Activated CD4-positive, alpha-beta memory T cell treated with anti-CD3 and anti-CD28 coated beads, Interleukin-2, amount 10 ng/mL, durations not matched to agents 7 days and 5 days (primary cell): ENCODE measurements at regions not wholly inside any gene's neighbourhood (a gene's known extent, or its start where the extent isn't known, plus 50 kb on each side); places are given as distances from the start of the nearest gene placed in this dataset.

ENCODE experiments used
- CTCF ChIA-PET: fragments of 350-600 bp; sonication (Branson Sonifier 250); formaldehyde crosslinking; loops from one replicate; lab custom pipeline; 2021; ENCODE audit warnings: antibody characterized with exemption, inconsistent platforms; lab: Charles Lee
- POLR2A ChIA-PET: fragments of 350-600 bp; sonication (Branson Sonifier 250); formaldehyde crosslinking; loops from one replicate; lab custom pipeline; 2021; ENCODE audit warnings: antibody characterized with exemption; lab: Charles Lee
- DNase-seq: peaks from one replicate; pipeline ENCODE4 v3.0.0-alpha.2; 2020
- H3K27ac Mint-ChIP-seq: one replicate; pipeline ENCODE4 v1.8.0; 2021; ENCODE audit warnings: mild to moderate bottlenecking, mixed read lengths
- H3K27me3 Mint-ChIP-seq: one replicate; pipeline ENCODE4 v1.8.0; 2021; ENCODE audit warnings: mixed read lengths
- H3K36me3 Mint-ChIP-seq: one replicate; pipeline ENCODE4 v1.8.0; 2021; ENCODE audit warnings: low read depth, mixed read lengths
- H3K4me1 Mint-ChIP-seq: one replicate; pipeline ENCODE4 v1.8.0; 2021; ENCODE audit warnings: mixed read lengths
- H3K4me3 Mint-ChIP-seq: one replicate; pipeline ENCODE4 v1.8.0; 2021; ENCODE audit warnings: mild to moderate bottlenecking, mixed read lengths
- H3K9me3 Mint-ChIP-seq: one replicate; pipeline ENCODE4 v1.8.0; 2021; ENCODE audit warnings: mixed read lengths

DNA sequence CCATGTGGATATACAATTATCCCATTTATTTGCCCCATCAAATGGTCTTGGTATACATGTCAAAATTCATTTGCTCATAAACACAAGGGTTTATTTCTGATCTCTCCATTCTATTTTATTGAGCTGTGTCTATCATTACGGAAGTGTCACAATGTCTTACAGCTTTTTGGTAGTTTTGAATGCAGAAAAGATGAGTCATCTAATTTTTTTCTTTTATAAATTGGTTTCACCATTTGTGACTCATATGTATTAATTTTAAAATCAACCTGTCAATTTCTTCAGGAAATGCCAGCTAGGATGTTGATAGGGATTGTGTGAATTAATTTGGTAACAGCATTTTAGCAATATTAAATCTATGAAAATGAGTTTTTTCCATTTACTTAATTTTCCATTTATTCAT lies 2549.4 kb downstream of the PCDH9 start:
- no peaks in the 10 kb centered on the region for H3K27me3 Mint-ChIP-seq
- CTCF ChIA-PET = no interaction called here
- no peaks in the 10 kb centered on the region for H3K36me3 Mint-ChIP-seq
- no peak for DNase-seq
- POLR2A ChIA-PET = no interaction called here
- H3K27ac Mint-ChIP-seq = no peak overlapping the region
- H3K4me1 Mint-ChIP-seq = no peaks in the 10 kb centered on the region
- H3K9me3 Mint-ChIP-seq = peaks cover 4% of the 10 kb centered on the region
- no peak overlapping the region for H3K4me3 Mint-ChIP-seq

DNA sequence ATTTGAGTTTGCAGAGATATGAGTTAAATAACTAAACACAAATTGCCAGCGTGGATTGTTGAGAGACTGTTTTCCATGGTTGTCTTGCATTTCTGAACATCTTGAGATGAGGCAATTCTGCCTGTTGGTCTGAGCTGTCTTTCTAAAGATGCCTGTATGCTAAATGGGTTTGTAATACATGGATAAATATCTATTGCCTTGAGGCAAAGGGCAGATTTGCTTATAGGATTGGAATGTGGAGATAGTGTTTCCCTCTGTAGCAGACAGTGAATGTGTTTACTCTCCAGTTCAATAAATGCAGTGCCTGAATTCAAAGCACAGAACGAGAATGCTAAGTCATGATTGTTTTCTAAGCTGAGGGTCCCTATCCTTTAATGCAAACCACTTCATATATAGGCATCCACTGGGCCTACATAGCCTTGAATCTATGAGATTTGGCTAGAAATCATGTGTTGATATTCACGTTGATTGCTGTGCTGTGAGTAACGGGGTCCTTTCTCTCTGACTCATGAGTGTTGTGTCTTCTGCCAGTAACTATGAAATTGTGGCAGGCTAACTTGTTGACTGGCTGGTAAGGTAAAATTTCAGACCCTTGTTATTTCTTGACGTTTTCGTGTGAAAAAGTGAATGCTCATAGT lies 2554.8 kb downstream of the PCDH9 start:
- ChIA-PET CTCF (no interaction called here), POLR2A (no interaction called here)
- Mint-ChIP-seq H3K27ac (no peak overlapping the region), H3K27me3 (no peaks in the 10 kb centered on the region), H3K36me3 (no peaks in the 10 kb centered on the region), H3K9me3 (peaks cover 7% of the 10 kb centered on the region), H3K4me1 (no peaks in the 10 kb centered on the region), H3K4me3 (no peak overlapping the region)
- no peak for DNase-seq

DNA sequence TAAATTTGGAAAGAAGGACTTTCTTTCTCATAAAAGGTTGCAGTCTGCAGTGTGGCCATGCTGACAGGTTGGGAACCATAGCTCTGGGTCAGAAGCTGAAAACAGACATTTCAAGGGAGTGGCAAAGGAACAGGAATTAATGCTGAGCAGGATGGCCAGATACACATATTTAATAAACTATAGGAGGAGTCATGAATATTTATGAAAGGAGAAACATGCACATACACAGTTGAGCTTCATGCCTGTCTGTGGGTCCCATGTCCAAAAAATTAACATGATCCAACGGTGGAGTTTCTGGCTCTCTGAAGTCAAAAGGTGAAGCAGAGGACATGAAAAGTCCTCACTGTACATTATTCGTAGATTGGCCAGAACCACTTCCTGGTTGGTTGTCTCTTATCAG lies 2556.0 kb downstream of the PCDH9 start:
- Mint-ChIP-seq H3K27ac (no peak overlapping the region), H3K4me3 (no peak overlapping the region), H3K27me3 (no peaks in the 10 kb centered on the region), H3K9me3 (peaks cover 7% of the 10 kb centered on the region), H3K4me1 (no peaks in the 10 kb centered on the region), H3K36me3 (no peaks in the 10 kb centered on the region)
- DNase-seq = no peak
- ChIA-PET CTCF (no interaction called here), POLR2A (no interaction called here)

DNA sequence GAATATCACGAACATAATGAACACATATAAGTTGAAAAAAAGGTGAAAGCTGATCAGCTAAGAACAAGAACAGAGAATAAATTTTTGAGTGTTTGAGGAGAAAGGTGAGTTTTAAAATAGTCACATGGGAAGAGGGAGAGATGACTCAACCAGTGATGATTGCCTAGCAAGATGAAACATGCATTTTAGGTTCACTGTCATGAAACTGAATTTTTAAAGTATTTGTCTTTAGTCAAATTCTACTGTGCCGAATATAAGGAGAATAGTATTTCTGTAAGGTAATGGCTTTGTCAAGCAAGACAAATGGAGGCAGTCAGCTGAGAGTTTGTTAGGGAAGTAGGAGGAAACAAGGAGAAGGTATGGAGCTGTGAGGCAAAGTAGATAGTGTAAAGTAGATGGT lies 2557.4 kb downstream of the PCDH9 start:
- no peak for DNase-seq
- Mint-ChIP-seq H3K27me3 (no peaks in the 10 kb centered on the region), H3K36me3 (no peaks in the 10 kb centered on the region), H3K4me1 (no peaks in the 10 kb centered on the region), H3K9me3 (peaks cover 7% of the 10 kb centered on the region), H3K27ac (no peak overlapping the region), H3K4me3 (no peak overlapping the region)
- POLR2A ChIA-PET = no interaction called here
- CTCF ChIA-PET = no interaction called here

DNA sequence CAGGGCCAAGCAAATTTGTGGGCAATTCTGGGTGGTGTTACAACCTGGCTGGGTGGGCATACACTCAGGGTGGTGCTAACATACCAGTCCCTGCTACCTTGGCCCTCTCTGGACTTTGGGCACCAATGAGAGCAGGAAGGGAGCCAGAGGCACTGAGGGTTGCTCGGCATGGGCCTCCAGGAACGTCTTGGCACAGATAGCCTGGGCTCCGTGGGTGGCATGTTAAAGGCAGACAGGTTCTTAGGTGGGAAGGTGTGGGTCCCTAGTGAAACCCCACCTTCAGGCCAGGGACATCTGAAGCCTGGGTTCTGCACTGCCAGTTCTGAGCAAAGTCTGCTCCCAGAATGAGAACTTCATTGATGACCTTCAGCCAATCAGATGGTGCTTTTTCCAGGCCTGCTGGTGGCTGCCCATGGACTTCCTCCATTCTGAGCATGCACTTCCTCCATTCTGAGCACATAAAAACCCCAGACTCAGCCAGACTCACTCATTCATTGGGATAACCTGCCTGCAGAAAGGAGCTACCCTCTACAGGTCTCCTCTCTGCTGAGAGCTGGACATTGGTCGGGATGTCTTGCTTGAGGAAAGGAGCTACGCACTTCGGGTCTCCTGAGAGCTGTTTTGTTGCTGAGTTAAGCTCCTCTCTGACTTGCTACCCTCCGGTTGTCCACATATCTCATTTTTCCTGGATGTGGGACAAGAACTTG lies 2567.1 kb downstream of the PCDH9 start:
- ChIA-PET CTCF (no interaction called here), POLR2A (no interaction called here)
- H3K27ac Mint-ChIP-seq = no peak overlapping the region
- H3K4me1 Mint-ChIP-seq = no peaks in the 10 kb centered on the region
- H3K27me3 Mint-ChIP-seq = no peaks in the 10 kb centered on the region
- H3K9me3 Mint-ChIP-seq = no peaks in the 10 kb centered on the region
- H3K4me3 Mint-ChIP-seq = no peak overlapping the region
- H3K36me3 Mint-ChIP-seq = no peaks in the 10 kb centered on the region
- DNase-seq = no peak

DNA sequence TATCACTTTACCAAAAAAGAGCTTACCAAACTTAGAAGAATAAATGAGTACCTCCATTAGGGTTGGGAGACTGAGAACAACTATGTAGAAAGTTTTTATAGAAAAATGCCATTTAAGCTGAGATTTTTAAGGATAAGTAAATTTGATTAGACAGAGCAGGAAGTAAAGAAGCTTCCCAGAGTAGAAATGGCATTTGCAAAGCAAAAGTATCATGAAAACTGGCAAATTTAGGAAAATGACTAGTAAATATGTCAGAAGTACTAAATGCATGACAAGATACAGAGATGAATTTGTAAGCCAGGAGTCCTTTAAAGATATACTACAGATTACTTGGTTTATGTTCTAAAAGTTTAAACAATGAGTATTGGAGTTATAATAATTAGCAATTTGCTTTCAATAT lies 2581.8 kb downstream of the PCDH9 start:
- H3K4me1 Mint-ChIP-seq = no peaks in the 10 kb centered on the region
- H3K36me3 Mint-ChIP-seq = no peaks in the 10 kb centered on the region
- H3K27ac Mint-ChIP-seq = no peak overlapping the region
- peaks cover 12% of the 10 kb centered on the region for H3K9me3 Mint-ChIP-seq
- no peak overlapping the region for H3K4me3 Mint-ChIP-seq
- ChIA-PET POLR2A (no interaction called here), CTCF (no interaction called here)
- H3K27me3 Mint-ChIP-seq = no peaks in the 10 kb centered on the region
- no peak for DNase-seq

DNA sequence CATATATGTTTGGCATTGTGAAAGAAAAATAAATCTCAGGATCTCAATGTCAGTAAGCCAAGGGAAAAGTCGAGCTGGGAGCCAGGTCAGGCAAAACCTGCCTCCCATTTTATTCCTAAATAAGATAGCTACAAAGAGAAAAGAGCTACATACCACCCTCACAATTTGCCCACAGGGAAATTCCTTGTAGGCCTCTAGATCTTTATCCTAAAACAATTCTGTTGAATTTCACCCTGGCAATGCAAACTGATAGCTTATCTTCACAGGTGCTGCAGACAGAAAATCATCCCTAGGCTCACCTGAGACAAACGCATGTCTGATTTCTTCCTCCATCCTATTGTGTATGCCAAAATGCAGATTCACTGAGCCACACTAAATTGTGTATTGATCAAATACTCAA lies 2587.1 kb downstream of the PCDH9 start:
- no peak for DNase-seq
- no peak overlapping the region for H3K27ac Mint-ChIP-seq
- no peak overlapping the region for H3K4me3 Mint-ChIP-seq
- peaks cover 10% of the 10 kb centered on the region for H3K9me3 Mint-ChIP-seq
- ChIA-PET CTCF (no interaction called here), POLR2A (no interaction called here)
- no peaks in the 10 kb centered on the region for H3K36me3 Mint-ChIP-seq
- no peaks in the 10 kb centered on the region for H3K4me1 Mint-ChIP-seq
- H3K27me3 Mint-ChIP-seq = no peaks in the 10 kb centered on the region

DNA sequence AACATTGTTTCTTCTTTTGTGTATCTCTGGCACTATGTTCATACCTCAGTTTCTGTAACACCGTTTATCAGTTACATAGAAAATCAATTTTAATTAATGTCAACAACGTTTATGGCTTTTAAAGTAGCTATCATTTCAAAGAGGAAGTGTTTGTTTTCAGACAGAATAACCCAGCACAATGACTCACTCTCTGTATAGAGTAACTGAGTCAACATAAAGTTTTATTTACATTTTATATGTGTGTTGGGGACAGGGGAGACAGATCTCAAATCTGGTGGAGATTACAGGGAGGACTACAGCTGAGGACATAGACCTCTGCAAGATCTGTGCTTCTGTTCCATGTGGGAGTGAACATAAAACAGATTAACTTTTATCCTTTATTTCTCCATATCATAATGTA lies 2590.1 kb downstream of the PCDH9 start:
- CTCF ChIA-PET = no interaction called here
- Mint-ChIP-seq H3K27me3 (no peaks in the 10 kb centered on the region), H3K4me3 (no peak overlapping the region), H3K9me3 (peaks cover 17% of the 10 kb centered on the region), H3K4me1 (no peaks in the 10 kb centered on the region), H3K27ac (no peak overlapping the region), H3K36me3 (no peaks in the 10 kb centered on the region)
- DNase-seq = no peak
- POLR2A ChIA-PET = no interaction called here

DNA sequence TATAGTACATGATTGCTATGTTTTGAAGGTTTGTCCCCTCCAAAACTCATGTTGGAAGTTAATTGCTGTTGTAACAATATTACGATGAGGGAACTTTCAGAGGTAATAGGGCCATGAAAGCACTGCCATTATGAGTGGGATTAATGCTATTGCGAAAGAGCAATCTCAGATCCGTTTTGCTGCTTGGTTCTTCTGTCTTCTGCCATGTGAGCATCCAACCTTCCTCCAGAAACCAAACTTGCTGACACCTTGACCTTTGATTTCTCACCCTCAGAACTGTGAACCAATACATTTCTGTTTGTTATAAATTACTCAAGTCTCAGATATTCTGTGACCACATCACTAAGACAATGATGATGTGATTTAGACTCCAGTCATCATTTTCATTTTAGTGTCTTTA lies 2590.9 kb downstream of the PCDH9 start:
- no peaks in the 10 kb centered on the region for H3K27me3 Mint-ChIP-seq
- H3K4me1 Mint-ChIP-seq = no peaks in the 10 kb centered on the region
- peaks cover 12% of the 10 kb centered on the region for H3K9me3 Mint-ChIP-seq
- no peaks in the 10 kb centered on the region for H3K36me3 Mint-ChIP-seq
- H3K4me3 Mint-ChIP-seq = no peak overlapping the region
- ChIA-PET CTCF (no interaction called here), POLR2A (no interaction called here)
- no peak for DNase-seq
- no peak overlapping the region for H3K27ac Mint-ChIP-seq

DNA sequence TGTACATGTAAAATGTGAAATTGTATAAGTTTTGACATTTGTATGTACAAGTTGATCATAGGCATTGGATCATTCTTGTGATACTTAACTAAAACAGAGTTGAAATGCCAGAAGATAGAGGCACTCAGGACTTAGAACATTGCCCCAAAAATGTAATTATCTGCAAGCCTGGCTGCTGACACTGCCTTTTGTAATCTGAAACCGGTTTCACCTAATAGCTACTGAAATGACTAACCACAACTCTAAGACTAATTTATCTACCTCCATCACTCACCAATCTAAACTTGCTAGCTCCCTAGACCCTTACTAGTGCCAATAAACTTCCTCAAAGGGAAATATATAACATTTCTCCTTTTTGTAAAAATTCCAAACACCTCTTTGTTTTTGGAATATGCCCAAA lies 2596.2 kb downstream of the PCDH9 start:
- DNase-seq = no peak
- Mint-ChIP-seq H3K9me3 (peaks cover 16% of the 10 kb centered on the region), H3K27ac (no peak overlapping the region), H3K4me1 (no peaks in the 10 kb centered on the region), H3K27me3 (no peaks in the 10 kb centered on the region), H3K4me3 (no peak overlapping the region), H3K36me3 (no peaks in the 10 kb centered on the region)
- ChIA-PET CTCF (no interaction called here), POLR2A (no interaction called here)

DNA sequence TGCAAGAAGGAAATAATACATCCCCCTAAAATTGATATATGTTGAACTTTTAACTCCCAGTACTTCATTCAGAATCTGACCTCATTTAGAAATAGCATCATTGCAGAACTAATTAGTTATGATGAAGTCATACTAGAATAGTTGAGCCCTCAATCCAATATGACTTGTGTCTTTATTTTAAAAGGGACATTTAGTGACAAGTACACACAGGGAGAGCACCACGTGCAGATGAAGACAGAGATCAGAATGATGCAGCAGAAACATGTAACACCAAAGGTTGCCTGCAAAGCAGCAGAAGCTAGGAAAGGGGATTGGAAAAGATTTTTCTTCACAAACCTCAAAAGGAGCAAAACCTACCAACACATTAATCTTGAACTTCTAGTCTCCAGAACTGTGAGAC lies 2602.5 kb downstream of the PCDH9 start:
- no peaks in the 10 kb centered on the region for H3K27me3 Mint-ChIP-seq
- no peak overlapping the region for H3K4me3 Mint-ChIP-seq
- H3K4me1 Mint-ChIP-seq = no peaks in the 10 kb centered on the region
- no peak for DNase-seq
- H3K9me3 Mint-ChIP-seq = peaks cover 6% of the 10 kb centered on the region
- ChIA-PET CTCF (no interaction called here), POLR2A (no interaction called here)
- H3K36me3 Mint-ChIP-seq = no peaks in the 10 kb centered on the region
- H3K27ac Mint-ChIP-seq = no peak overlapping the region

DNA sequence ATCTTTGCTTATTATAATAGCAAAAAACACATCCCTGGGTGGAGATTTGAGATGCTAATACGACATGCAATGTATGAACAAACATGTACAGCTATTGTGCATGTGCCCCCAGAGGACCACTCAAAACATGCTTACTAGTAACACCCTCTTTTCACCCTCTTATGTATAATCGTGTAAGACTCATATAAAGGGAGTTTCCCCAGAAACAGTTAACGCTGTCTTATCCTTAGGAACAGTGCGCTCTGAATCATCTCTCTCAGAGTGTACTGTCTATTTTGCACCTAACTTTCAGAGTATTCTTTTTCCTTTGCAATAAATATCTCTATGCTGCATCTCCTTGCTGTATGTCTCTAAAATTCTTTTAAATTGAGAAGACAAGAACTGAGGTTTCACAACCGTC lies 2604.0 kb downstream of the PCDH9 start:
- peaks cover 6% of the 10 kb centered on the region for H3K9me3 Mint-ChIP-seq
- no peak overlapping the region for H3K27ac Mint-ChIP-seq
- H3K4me1 Mint-ChIP-seq = no peaks in the 10 kb centered on the region
- H3K27me3 Mint-ChIP-seq = no peaks in the 10 kb centered on the region
- no peak for DNase-seq
- no peaks in the 10 kb centered on the region for H3K36me3 Mint-ChIP-seq
- CTCF ChIA-PET = no interaction called here
- no peak overlapping the region for H3K4me3 Mint-ChIP-seq
- POLR2A ChIA-PET = no interaction called here

DNA sequence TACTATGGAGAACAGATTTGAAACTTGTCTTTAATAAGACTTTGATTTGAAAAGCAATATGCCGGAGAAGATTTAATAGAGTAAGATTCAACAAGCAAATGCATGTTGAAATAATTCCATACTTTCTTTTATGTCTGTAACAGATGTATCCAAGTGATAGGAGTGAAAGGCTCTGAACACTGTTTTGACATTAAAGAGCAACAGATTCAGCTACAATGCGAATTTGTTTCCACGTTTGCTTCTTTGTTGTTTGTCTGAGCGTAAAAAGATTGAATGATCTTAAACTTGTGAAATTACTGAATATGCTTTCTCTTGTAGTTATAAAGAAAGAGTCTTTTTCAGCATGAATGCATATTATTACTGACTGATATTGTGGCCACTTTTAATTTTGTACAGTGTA lies 2612.9 kb downstream of the PCDH9 start:
- Mint-ChIP-seq H3K27me3 (no peaks in the 10 kb centered on the region), H3K4me1 (no peaks in the 10 kb centered on the region), H3K4me3 (no peak overlapping the region), H3K36me3 (no peaks in the 10 kb centered on the region), H3K27ac (no peak overlapping the region), H3K9me3 (peaks cover 2% of the 10 kb centered on the region)
- ChIA-PET CTCF (no interaction called here), POLR2A (no interaction called here)
- DNase-seq = no peak

DNA sequence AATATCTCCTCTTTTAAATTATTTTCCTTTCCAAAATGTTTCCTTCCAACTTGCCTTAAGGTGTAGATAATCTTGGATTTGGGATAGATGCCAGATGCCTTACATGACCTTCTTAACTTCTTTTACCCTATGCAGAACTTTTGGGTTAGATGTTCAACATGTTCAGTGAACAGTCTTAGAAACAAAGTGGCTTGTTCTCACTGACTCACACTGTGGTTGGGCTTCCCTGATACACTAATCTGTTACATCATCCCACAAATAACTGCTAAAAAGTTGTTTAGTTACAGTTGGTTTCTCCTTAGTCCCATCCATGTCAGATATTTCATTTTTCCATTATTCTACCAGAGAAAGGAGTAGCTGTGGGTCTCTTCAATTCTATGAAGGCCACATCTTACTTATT lies 2638.2 kb downstream of the PCDH9 start:
- Mint-ChIP-seq H3K36me3 (no peaks in the 10 kb centered on the region), H3K4me3 (no peak overlapping the region), H3K27ac (no peak overlapping the region), H3K27me3 (no peaks in the 10 kb centered on the region), H3K9me3 (peaks cover 3% of the 10 kb centered on the region), H3K4me1 (no peaks in the 10 kb centered on the region)
- no peak for DNase-seq
- ChIA-PET CTCF (no interaction called here), POLR2A (no interaction called here)
